Endothelial cell of umbilical vein (primary cell): ENCODE measurements at regions not wholly inside any gene's neighbourhood (a gene's known extent, or its start where the extent isn't known, plus 50 kb on each side); places are given as distances from the start of the nearest gene placed in this dataset.

Experiments
- CTCF ChIP-seq, 2 donors: IDR thresholded peaks; 1 replicate in 1 of 2; 2 replicates in 1 of 2; pipeline ENCODE4 v1.5.1; 2011; ENCODE audit warnings: low read length in 2 of 2, mild to moderate bottlenecking in 2 of 2, moderate library complexity in 2 of 2, control low read depth in 1 of 2, inconsistent platforms in 1 of 2, low read depth in 1 of 2; ENCODE audit not compliant: insufficient read depth in 1 of 2; ENCODE audit errors: extremely low read depth in 1 of 2
- EZH2 ChIP-seq: IDR thresholded peaks from 2 replicates; pipeline ENCODE4 v1.6.1; 2012; ENCODE audit warnings: borderline replicate concordance, low read depth, mild to moderate bottlenecking, moderate library complexity, low read length, inconsistent platforms; ENCODE audit not compliant: severe bottlenecking
- POLR2A ChIP-seq: IDR thresholded peaks from 2 replicates; pipeline ENCODE4 v1.6.1; 2012; ENCODE audit warnings: low read depth, mild to moderate bottlenecking, control low read depth, low read length
- POLR2AphosphoS5 ChIP-seq: IDR thresholded peaks from 2 replicates; pipeline ENCODE4 v1.6.1; 2012; ENCODE audit warnings: low read depth, mild to moderate bottlenecking, control low read depth, low read length, moderate library complexity; ENCODE audit not compliant: insufficient read depth

DNA sequence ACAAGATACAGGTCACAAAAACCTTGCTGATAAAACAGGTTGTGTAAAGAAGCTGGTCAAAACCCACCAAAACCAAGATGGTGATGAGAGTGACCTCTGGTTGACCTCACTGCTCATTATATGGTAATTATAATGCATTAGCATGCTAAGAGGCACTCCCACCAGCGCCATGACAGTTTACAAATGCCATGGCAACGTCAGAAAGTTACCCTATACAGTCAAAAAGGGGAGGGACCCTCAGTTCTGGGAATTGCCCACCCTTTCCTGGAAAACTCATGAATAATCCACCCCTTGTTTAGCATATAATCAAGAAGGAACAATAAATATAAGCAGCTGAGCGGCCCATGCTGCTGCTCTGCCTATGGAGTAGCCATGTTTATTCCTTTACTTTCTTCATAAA, 434.1 kb downstream of the ZNF536 start:
- TF ChIP-seq CTCF (IDR thresholded peaks at IDR 0.05; ENCODE audit: extremely low read depth in 1 of 2, insufficient read depth in 1 of 2, low read depth in 1 of 2, low read length in 2 of 2) (no peak), EZH2 (no peak), POLR2A (no peak), POLR2AphosphoS5 (no peak)
